ENCODE measurements at regions not wholly inside any gene's neighbourhood (a gene's known extent, or its start where the extent isn't known, plus 50 kb on each side); places are given as distances from the start of the nearest gene placed in this dataset.

DNA sequence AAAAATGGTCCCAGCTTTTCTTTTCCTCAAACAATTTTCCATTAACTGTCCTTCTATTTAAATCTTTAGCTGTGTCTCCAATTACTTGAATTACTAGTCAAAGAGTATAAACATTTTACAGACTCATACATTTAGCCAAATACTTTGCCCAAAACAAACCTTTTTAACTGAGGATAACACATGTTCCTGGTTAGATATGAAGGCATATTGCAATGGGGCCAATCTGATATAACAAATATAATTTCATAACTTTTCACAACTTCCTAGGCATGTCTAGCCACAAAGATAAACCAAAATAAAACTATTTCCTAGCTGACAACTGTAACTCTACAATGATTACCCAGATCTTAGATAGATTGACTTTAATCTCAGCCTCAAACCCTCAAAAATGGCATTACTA is 247.5 kb upstream of the ZNF521 start:
- FAIRE-seq (no peak), DNase-seq (ENCODE audit: low read depth) (no peak)
- TF ChIP-seq, protein P1, sequence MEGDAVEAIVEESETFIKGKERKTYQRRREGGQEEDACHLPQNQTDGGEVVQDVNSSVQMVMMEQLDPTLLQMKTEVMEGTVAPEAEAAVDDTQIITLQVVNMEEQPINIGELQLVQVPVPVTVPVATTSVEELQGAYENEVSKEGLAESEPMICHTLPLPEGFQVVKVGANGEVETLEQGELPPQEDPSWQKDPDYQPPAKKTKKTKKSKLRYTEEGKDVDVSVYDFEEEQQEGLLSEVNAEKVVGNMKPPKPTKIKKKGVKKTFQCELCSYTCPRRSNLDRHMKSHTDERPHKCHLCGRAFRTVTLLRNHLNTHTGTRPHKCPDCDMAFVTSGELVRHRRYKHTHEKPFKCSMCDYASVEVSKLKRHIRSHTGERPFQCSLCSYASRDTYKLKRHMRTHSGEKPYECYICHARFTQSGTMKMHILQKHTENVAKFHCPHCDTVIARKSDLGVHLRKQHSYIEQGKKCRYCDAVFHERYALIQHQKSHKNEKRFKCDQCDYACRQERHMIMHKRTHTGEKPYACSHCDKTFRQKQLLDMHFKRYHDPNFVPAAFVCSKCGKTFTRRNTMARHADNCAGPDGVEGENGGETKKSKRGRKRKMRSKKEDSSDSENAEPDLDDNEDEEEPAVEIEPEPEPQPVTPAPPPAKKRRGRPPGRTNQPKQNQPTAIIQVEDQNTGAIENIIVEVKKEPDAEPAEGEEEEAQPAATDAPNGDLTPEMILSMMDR (IDR thresholded peaks at IDR 0.05; ENCODE audit: insufficient read depth, low read length, severe bottlenecking) = no peak
- Histone ChIP-seq H3K27me3 (ENCODE audit: control insufficient read depth, insufficient read depth, low read length) (no peaks in the 10 kb centered on the region), H3K36me3 (ENCODE audit: control insufficient read depth, insufficient read depth, low read length) (no peaks in the 10 kb centered on the region), H3K4me3 (ENCODE audit: low read depth, low read length) (no peak overlapping the region)

DNA sequence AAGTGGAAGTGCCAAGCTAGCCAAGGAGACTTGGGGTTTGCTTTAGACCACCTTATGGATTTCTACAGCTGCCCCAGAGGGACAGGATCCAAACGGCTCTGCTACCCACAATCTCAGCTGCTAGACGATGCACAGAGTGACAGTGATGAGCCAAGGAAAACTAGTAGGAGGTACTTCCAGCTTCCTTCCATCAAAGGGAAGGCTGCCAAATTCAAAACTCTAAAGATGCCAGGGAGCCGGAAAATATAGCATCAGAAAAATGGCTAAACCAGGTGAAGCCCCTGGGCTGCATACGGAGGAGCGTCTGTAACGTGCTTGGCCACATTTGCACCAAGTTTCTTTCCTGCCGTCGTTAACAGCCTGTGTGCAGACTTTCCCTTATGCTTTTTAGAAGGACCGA is 245.5 kb upstream of the ZNF521 start:
- DNase-seq (ENCODE audit: low read depth) = no peak
- Histone ChIP-seq H3K27me3 (ENCODE audit: control insufficient read depth, insufficient read depth, low read length) (no peaks in the 10 kb centered on the region), H3K36me3 (ENCODE audit: control insufficient read depth, insufficient read depth, low read length) (no peaks in the 10 kb centered on the region), H3K4me3 (ENCODE audit: low read depth, low read length) (no peak overlapping the region)
- FAIRE-seq = no peak
- TF ChIP-seq, protein P1 (IDR thresholded peaks at IDR 0.05; ENCODE audit: insufficient read depth, low read length, severe bottlenecking) = no peak

DNA sequence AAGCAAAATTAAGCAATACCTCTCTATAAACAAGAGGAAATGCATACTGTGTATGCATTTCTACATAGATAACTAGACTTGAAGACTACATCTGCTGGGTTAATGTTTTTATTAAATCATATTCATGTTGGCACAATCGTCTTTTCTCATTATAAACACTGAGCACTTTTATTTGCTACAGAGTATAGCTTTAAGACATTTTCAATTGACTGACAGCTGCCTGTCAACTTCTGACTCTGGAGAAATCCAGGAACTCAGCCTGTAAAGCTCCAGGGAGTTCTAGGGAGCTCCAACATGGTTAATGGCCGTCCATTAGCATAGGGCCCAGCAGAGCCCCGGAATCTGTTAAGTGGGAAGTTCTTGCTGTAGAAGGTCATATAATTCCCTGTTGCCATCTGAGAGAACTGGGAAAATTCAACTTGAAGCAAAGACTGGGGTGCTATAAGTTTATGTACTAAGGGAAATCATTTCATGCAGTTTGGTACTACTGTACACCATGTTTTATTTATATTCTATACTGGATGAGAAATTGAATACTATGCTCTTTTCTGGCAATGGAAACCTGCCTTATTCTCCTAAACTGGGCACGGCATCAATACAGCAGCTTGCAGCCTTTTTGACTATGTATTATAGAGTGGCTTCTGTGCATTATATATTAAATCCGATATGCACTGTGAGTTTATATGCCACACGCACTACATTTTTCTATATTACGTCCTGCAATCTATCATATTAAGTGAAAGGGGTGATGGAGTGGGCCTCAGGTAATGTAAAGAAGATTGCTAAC is 243.5 kb upstream of the ZNF521 start:
- TF ChIP-seq, protein P1 (IDR thresholded peaks at IDR 0.05; ENCODE audit: insufficient read depth, low read length, severe bottlenecking) = no peak
- Histone ChIP-seq H3K4me3 (ENCODE audit: low read depth, low read length) (no peak overlapping the region), H3K36me3 (ENCODE audit: control insufficient read depth, insufficient read depth, low read length) (no peaks in the 10 kb centered on the region), H3K27me3 (ENCODE audit: control insufficient read depth, insufficient read depth, low read length) (no peaks in the 10 kb centered on the region)
- FAIRE-seq (no peak), DNase-seq (ENCODE audit: low read depth) (no peak)

DNA sequence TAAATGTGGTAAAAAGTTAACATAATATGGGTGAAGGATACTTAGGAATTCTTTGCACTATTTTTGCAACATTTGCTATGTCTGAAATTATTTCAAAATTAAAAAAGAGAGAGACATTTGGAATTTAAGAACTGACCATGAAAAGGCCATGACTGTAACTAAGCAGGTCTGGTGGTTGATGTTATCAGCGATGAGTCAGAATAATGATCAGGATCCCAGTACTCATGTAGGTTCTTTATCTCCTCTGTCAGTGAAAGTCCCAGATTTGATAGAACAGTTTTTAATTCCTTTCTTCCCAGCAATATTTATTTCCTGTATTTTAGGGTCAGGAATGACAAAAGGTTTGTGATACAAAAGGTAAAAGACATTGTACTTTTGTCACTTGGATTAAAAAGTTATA is 242.4 kb upstream of the ZNF521 start:
- no peak for FAIRE-seq

DNA sequence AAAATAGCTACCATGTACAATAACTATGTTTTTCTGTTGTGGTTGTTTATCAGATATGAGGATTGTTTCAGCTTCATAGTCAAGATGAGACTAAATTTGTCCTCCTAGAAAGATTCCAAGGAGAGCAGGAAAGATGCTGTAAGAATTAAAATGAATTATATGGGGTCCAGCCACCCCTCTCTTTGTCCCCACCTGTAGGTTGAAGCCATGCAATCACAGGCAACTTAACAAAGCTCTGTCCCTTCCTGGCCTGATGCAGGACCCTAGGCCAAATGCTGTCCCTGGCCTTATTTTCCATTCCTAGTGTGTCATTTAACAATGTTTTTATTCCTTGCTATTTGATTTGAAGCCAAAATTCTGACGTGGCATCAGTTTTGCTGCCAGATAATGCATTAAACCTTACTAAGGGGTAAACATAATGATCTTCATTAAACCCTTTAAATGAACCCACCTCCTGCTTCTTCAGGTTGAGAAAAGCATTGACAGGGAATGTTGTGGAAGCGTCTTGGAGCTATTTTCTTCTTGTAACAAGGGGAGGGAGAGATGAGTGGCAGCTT is 240.9 kb upstream of the ZNF521 start:
- no peaks in the 10 kb centered on the region for H3K36me3 ChIP-seq (ENCODE audit: control insufficient read depth, insufficient read depth, low read length)

More for the DNA sequence above, 242.4 kb upstream of the ZNF521 start:
- Histone ChIP-seq H3K27me3 (ENCODE audit: control insufficient read depth, insufficient read depth, low read length) (no peaks in the 10 kb centered on the region), H3K36me3 (ENCODE audit: control insufficient read depth, insufficient read depth, low read length) (no peaks in the 10 kb centered on the region), H3K4me3 (ENCODE audit: low read depth, low read length) (no peak overlapping the region)
- TF ChIP-seq, protein P1 (IDR thresholded peaks at IDR 0.05; ENCODE audit: insufficient read depth, low read length, severe bottlenecking) = no peak
- no peak for DNase-seq (ENCODE audit: low read depth)

More for the DNA sequence above, 240.9 kb upstream of the ZNF521 start:
- no peaks in the 10 kb centered on the region for H3K27me3 ChIP-seq (ENCODE audit: control insufficient read depth, insufficient read depth, low read length)
- no peak for DNase-seq (ENCODE audit: low read depth)
- no peak for FAIRE-seq
- TF ChIP-seq, protein P1 (IDR thresholded peaks at IDR 0.05; ENCODE audit: insufficient read depth, low read length, severe bottlenecking) = no peak
- no peak overlapping the region for H3K4me3 ChIP-seq (ENCODE audit: low read depth, low read length)

Data from bronchial epithelial cell (primary cell).